Psoas muscle (tissue), 7 donors: ENCODE measurements at regions not wholly inside any gene's neighbourhood (a gene's known extent, or its start where the extent isn't known, plus 50 kb on each side); places are given as distances from the start of the nearest gene placed in this dataset.

Experiments
- ATAC-seq, 4 donors: fragments of 200-7000 bp; cut with Tn5 transposase; one replicate each; pipeline ENCODE4 v1.9.1; 2020; ENCODE audit warnings: moderate library complexity in 3 of 4, mild to moderate bottlenecking in 2 of 4
- DNase-seq, 2 donors: peaks; one replicate each; pipeline ENCODE4 v3.0.0-alpha.2; 2020
- H3K27ac ChIP-seq: fragments of 200-600 bp; one replicate; pipeline ENCODE4 v1.8.0; 2022
- H3K27me3 ChIP-seq, 3 donors: fragments of 200-600 bp in 1 of 3; one replicate each; pipeline versions ENCODE4 v1.6.1 to v1.8.0; 2013 to 2022; ENCODE audit warnings: low read length in 2 of 3, mild to moderate bottlenecking in 2 of 3, moderate library complexity in 1 of 3; ENCODE audit not compliant: insufficient read depth in 3 of 3
- H3K36me3 ChIP-seq, 2 donors: fragments of 200-600 bp in 1 of 2; one replicate each; pipeline versions ENCODE4 v1.6.1 to v1.8.0; 2013 to 2022; ENCODE audit warnings: low read depth in 1 of 2, mild to moderate bottlenecking in 1 of 2, moderate library complexity in 1 of 2; ENCODE audit not compliant: insufficient read depth in 1 of 2
- H3K4me1 ChIP-seq: fragments of 200-600 bp; one replicate; pipeline ENCODE4 v1.8.0; 2022
- H3K4me3 ChIP-seq: fragments of 200-600 bp; one replicate; pipeline ENCODE4 v1.8.0; 2022; ENCODE audit warnings: mild to moderate bottlenecking
- H3K9me3 ChIP-seq: fragments of 200-600 bp; one replicate; pipeline ENCODE4 v1.8.0; 2022
- CTCF ChIP-seq: fragments of 200-600 bp; IDR thresholded peaks from one replicate; pipeline ENCODE4 v1.8.0; 2022; ENCODE audit warnings: antibody characterized with exemption
- WGBS, 3 donors: extraction: QIAGEN DNeasy Blood & Tissue Kit; methylation state at CpG; one replicate each; pipeline versions ENCODE4 v1.1.6 to v1.1.7; 2013; 5-methylcytosine and 5-hydroxymethylcytosine counted together
- intact Hi-C, 2 donors: fragments of 100-400 bp; cut with DNase I; formaldehyde crosslinking; loops; one replicate each; pipeline versions ENCODE4 v1.11.0 to v1.14.2; 2022
- donor health status: healthy with polysubstance abuse.
- donor health status: DM: no; HTN: no; CAD: no; lungs with moderate emphysema.
- donor health status: Bipolar disorder and iron deficiency.
- donor health status: healthy.
- donor health status: DM: yes; HTN: yes; CAD: no.
- donor health status: DM: no; HTN: no; CAD: no.
- donor health status: DM: yes; HTN: yes; CAD: no.

GRCh38 chr12:126534495-126534894, 1469.3 kb downstream of the AACS start:
- no peak overlapping the region for H3K27ac ChIP-seq
- H3K9me3 ChIP-seq, result no peaks in the 10 kb centered on the region
- DNase-seq (no peak), ATAC-seq (no peak)
- no peak overlapping the region for H3K4me3 ChIP-seq
- no peak for TF ChIP-seq CTCF
- 20 to 42% (median 30%) methylated on average over 2 of the region's 2 CpGs for WGBS, 3 donors
- no peaks in the 10 kb centered on the region for H3K27me3 ChIP-seq
- intact Hi-C loops, result no loop called here
- H3K36me3 ChIP-seq, result no peaks in the 10 kb centered on the region
- H3K4me1 ChIP-seq, result no peaks in the 10 kb centered on the region

- DNase-seq, result no peak
- Histone ChIP-seq H3K27me3 (peaks cover 0 to 2% (median 0%) of the 10 kb centered on the region in 3 donors), H3K9me3 (no peaks in the 10 kb centered on the region), H3K4me1 (no peaks in the 10 kb centered on the region), H3K4me3 (no peak overlapping the region), H3K36me3 (no peaks in the 10 kb centered on the region), H3K27ac (no peak overlapping the region)
- 62 to 72% (median 65%) methylated on average over 1 of the region's 1 CpG for WGBS, 3 donors
- intact Hi-C loops, result no loop called here
- no peak for ATAC-seq
- TF ChIP-seq CTCF, result no peak
Measured at GRCh38 chr12:126534942-126535341, 1469.7 kb downstream of the AACS start.

GRCh38 chr12:126535971-126536370, 1470.7 kb downstream of the AACS start:
- intact Hi-C loops, result no loop called here
- 56 to 66% (median 62%) methylated on average over 4 of the region's 4 CpGs for WGBS, 3 donors
- ATAC-seq, result no peak
- DNase-seq, result no peak
- Histone ChIP-seq H3K36me3 (no peaks in the 10 kb centered on the region), H3K4me3 (no peak overlapping the region), H3K27me3 (peaks cover 0 to 2% (median 0%) of the 10 kb centered on the region in 3 donors), H3K4me1 (no peaks in the 10 kb centered on the region), H3K27ac (no peak overlapping the region), H3K9me3 (no peaks in the 10 kb centered on the region)
- TF ChIP-seq CTCF, result no peak

GRCh38 chr12:126537961-126538530, 1472.8 kb downstream of the AACS start:
- Histone ChIP-seq H3K4me3 (no peak overlapping the region), H3K27ac (no peak overlapping the region), H3K4me1 (no peaks in the 10 kb centered on the region), H3K27me3 (peaks cover 0 to 2% (median 0%) of the 10 kb centered on the region in 3 donors), H3K9me3 (no peaks in the 10 kb centered on the region), H3K36me3 (no peaks in the 10 kb centered on the region)
- DNase-seq (no peak), ATAC-seq (no peak)
- 50 to 67% (median 59%) methylated on average over 3 of the region's 3 CpGs for WGBS, 3 donors
- no peak for TF ChIP-seq CTCF
- intact Hi-C loops, result no loop called here

GRCh38 chr12:126538888-126539287, 1473.7 kb downstream of the AACS start:
- ATAC-seq (no peak), DNase-seq (no peak)
- Histone ChIP-seq H3K4me3 (no peak overlapping the region), H3K36me3 (no peaks in the 10 kb centered on the region), H3K4me1 (no peaks in the 10 kb centered on the region), H3K27me3 (peaks cover 0 to 2% (median 0%) of the 10 kb centered on the region in 3 donors), H3K27ac (no peak overlapping the region), H3K9me3 (no peaks in the 10 kb centered on the region)
- 70 to 79% (median 74%) methylated on average over 2 of the region's 2 CpGs for WGBS, 3 donors
- TF ChIP-seq CTCF, result no peak
- intact Hi-C loops, result no loop called here
